Panc1 (cell line): ENCODE measurements at regions not wholly inside any gene's neighbourhood (a gene's known extent, or its start where the extent isn't known, plus 50 kb on each side); places are given as distances from the start of the nearest gene placed in this dataset.

Experiments used
- ATAC-seq: fragments of 200-7000 bp; cut with Tn5 transposase; 2 replicates; pipeline ENCODE4 v1.9.1; 2020; ENCODE audit warnings: mild to moderate bottlenecking, moderate library complexity
- BruUV-seq: library from RNA; stranded (reverse); fragments of 400-500 nt; replicated peaks from 2 replicates; lab custom pipeline; 2021; lab: Mats Ljungman, UMichigan
- CTCF ChIA-PET: fragments of 300-600 bp; sonication (Branson Sonifier 250); formaldehyde crosslinking; loops from one replicate; lab custom pipeline; 2022; ENCODE audit warnings: antibody characterized with exemption; lab: Charles Lee
- POLR2A ChIA-PET: fragments of 300-600 bp; sonication (Branson Sonifier 250); formaldehyde crosslinking; loops from one replicate; lab custom pipeline; 2022; ENCODE audit warnings: antibody characterized with exemption; lab: Charles Lee
- DNase-seq: peaks from one replicate; pipeline ENCODE4 v3.0.0-alpha.2; 2010; ENCODE audit warnings: low read depth, low spot score
- H3K27ac ChIP-seq: 2 replicates; pipeline ENCODE4 v1.5.1; 2011; ENCODE audit warnings: mild to moderate bottlenecking, low read length, inconsistent platforms
- H3K27me3 ChIP-seq: fragments of 200-500 bp; sonication (Bioruptor generic); 2 replicates; pipeline ENCODE4 v1.6.0; 2014; ENCODE audit warnings: low read length, inconsistent platforms; ENCODE audit not compliant: control insufficient read depth, insufficient read depth
- H3K36me3 ChIP-seq: fragments of 200-500 bp; sonication (Bioruptor generic); 2 replicates; pipeline ENCODE4 v1.5.1; 2014; ENCODE audit warnings: inconsistent platforms, mild to moderate bottlenecking, low read length, moderate library complexity; ENCODE audit not compliant: control insufficient read depth, insufficient read depth
- H3K4me1 ChIP-seq: 2 replicates; pipeline ENCODE4 v1.5.1; 2011; ENCODE audit warnings: inconsistent platforms, mild to moderate bottlenecking, low read length, moderate library complexity; ENCODE audit not compliant: control insufficient read depth, insufficient read depth
- H3K4me3 ChIP-seq, 2 experiments: 2 replicates each; pipeline ENCODE4 v1.5.1; 2011 to 2012; ENCODE audit warnings: low read depth in 2 of 2, low read length in 2 of 2, mild to moderate bottlenecking in 2 of 2, inconsistent platforms in 1 of 2, moderate library complexity in 1 of 2
- H3K9me3 ChIP-seq: fragments of 200-500 bp; sonication (Bioruptor generic); 2 replicates; pipeline ENCODE4 v1.5.1; 2014; ENCODE audit warnings: low read depth, mild to moderate bottlenecking, inconsistent platforms, low read length, moderate library complexity; ENCODE audit not compliant: control insufficient read depth, insufficient read depth
- POLR2AphosphoS5 ChIP-seq: IDR thresholded peaks from 2 replicates; pipeline ENCODE4 v1.6.1; 2012; ENCODE audit warnings: mild to moderate bottlenecking, low read depth, low read length, moderate library complexity
- SIN3A ChIP-seq: IDR thresholded peaks from 2 replicates; pipeline ENCODE4 v1.6.1; 2012; ENCODE audit warnings: low read depth, mild to moderate bottlenecking, low read length, moderate library complexity, borderline replicate concordance; ENCODE audit not compliant: insufficient read depth
- TCF7L2 ChIP-seq: IDR thresholded peaks from 2 replicates; pipeline ENCODE4 v1.6.1; 2011; ENCODE audit warnings: mild to moderate bottlenecking, low read depth, low read length, inconsistent platforms
- in situ Hi-C: cut with HindIII; loops from 2 replicates; pipeline ENCODE4 v1.10.0; 2016; ENCODE audit warnings: low sequenced_read_pairs, low pct_unique_long_range_greater_than_20kb
- intact Hi-C: fragments of 100-400 bp; cut with micrococcal nuclease; formaldehyde crosslinking; loops from one replicate; pipeline ENCODE4 v1.10.0; 2022; ENCODE audit not compliant: unreplicated experiment
- TF ChIP-seq, protein P1 (sequence below), 2 experiments: IDR thresholded peaks; 2 replicates each; pipeline ENCODE4 v1.6.1; 2011 to 2012; ENCODE audit warnings: low read depth in 2 of 2, control low read depth in 1 of 2, low read length in 1 of 2, mild to moderate bottlenecking in 1 of 2, moderate library complexity in 1 of 2; ENCODE audit not compliant: insufficient read depth in 1 of 2
- TF ChIP-seq, protein P2 (sequence below): fragments of 450-650 bp; IDR thresholded peaks from 2 replicates; pipeline ENCODE4 v1.5.1; 2017; ENCODE audit warnings: mild to moderate bottlenecking

DNA sequence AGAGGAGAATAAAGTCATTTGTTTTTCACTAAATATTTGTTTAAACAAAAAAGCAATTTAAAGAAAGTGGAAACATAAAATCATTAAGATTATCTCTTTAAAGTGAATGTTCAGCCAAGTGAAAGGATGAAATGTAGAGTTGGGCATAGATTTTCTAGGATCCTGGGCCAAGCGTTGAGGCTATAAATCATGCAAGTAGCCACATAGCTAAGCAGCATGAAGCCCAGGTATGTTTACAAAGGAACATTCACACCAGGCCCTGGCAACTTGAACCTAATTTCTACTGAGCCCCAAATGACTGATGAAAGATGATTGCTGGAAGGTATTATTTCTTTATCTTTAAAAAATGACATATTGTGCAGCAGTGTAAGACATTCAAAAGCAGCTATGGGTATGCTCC lies 461.8 kb downstream of the MAT2B start:
- in situ Hi-C loops: no loop called here
- ChIA-PET CTCF (no interaction called here), POLR2A (no interaction called here)
- no TSS peak for BruUV-seq
- no peaks in the 10 kb centered on the region for H3K36me3 ChIP-seq
- no peak overlapping the region for H3K27ac ChIP-seq
- no peaks in the 10 kb centered on the region for H3K4me1 ChIP-seq
- H3K9me3 ChIP-seq: no peaks in the 10 kb centered on the region
- H3K4me3 ChIP-seq: no peak overlapping the region
- TF ChIP-seq POLR2AphosphoS5: no peak
- no peak for TF ChIP-seq TCF7L2
- TF ChIP-seq, protein P1, sequence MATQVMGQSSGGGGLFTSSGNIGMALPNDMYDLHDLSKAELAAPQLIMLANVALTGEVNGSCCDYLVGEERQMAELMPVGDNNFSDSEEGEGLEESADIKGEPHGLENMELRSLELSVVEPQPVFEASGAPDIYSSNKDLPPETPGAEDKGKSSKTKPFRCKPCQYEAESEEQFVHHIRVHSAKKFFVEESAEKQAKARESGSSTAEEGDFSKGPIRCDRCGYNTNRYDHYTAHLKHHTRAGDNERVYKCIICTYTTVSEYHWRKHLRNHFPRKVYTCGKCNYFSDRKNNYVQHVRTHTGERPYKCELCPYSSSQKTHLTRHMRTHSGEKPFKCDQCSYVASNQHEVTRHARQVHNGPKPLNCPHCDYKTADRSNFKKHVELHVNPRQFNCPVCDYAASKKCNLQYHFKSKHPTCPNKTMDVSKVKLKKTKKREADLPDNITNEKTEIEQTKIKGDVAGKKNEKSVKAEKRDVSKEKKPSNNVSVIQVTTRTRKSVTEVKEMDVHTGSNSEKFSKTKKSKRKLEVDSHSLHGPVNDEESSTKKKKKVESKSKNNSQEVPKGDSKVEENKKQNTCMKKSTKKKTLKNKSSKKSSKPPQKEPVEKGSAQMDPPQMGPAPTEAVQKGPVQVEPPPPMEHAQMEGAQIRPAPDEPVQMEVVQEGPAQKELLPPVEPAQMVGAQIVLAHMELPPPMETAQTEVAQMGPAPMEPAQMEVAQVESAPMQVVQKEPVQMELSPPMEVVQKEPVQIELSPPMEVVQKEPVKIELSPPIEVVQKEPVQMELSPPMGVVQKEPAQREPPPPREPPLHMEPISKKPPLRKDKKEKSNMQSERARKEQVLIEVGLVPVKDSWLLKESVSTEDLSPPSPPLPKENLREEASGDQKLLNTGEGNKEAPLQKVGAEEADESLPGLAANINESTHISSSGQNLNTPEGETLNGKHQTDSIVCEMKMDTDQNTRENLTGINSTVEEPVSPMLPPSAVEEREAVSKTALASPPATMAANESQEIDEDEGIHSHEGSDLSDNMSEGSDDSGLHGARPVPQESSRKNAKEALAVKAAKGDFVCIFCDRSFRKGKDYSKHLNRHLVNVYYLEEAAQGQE (IDR thresholded peaks at IDR 0.05; ENCODE audit: insufficient read depth in 1 of 2, low read depth in 2 of 2, low read length in 1 of 2): no peak
- TF ChIP-seq, protein P2, sequence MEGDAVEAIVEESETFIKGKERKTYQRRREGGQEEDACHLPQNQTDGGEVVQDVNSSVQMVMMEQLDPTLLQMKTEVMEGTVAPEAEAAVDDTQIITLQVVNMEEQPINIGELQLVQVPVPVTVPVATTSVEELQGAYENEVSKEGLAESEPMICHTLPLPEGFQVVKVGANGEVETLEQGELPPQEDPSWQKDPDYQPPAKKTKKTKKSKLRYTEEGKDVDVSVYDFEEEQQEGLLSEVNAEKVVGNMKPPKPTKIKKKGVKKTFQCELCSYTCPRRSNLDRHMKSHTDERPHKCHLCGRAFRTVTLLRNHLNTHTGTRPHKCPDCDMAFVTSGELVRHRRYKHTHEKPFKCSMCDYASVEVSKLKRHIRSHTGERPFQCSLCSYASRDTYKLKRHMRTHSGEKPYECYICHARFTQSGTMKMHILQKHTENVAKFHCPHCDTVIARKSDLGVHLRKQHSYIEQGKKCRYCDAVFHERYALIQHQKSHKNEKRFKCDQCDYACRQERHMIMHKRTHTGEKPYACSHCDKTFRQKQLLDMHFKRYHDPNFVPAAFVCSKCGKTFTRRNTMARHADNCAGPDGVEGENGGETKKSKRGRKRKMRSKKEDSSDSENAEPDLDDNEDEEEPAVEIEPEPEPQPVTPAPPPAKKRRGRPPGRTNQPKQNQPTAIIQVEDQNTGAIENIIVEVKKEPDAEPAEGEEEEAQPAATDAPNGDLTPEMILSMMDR: no peak
- no peak for TF ChIP-seq SIN3A
- DNase-seq: no peak
- intact Hi-C loops: no loop called here
- no peak for ATAC-seq
- no peaks in the 10 kb centered on the region for H3K27me3 ChIP-seq

DNA sequence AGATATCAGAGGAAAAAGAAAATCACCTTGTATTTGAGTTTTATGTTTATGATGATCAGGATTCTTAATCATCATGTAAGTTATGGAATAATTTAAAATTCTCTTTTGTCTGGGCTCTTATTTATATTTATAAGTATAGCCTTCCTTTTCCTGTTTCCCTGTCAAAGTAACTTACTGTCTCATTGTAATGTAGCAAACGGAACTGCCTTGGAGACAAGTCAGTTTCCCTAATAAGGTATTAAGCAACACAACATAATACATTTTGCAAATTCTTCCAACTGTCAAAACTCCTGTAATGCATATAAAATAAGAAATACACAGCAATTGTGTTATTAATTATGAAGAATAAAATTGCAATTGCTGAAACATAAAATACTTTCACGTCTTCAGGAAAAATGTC lies 463.2 kb downstream of the MAT2B start:
- Histone ChIP-seq H3K27me3 (no peaks in the 10 kb centered on the region), H3K9me3 (no peaks in the 10 kb centered on the region), H3K27ac (no peak overlapping the region), H3K36me3 (no peaks in the 10 kb centered on the region), H3K4me1 (no peaks in the 10 kb centered on the region), H3K4me3 (no peak overlapping the region)
- ChIA-PET POLR2A (no interaction called here), CTCF (no interaction called here)
- no peak for TF ChIP-seq TCF7L2
- DNase-seq (no peak), ATAC-seq (no peak)
- BruUV-seq: no TSS peak
- intact Hi-C loops: no loop called here
- in situ Hi-C loops: no loop called here

DNA sequence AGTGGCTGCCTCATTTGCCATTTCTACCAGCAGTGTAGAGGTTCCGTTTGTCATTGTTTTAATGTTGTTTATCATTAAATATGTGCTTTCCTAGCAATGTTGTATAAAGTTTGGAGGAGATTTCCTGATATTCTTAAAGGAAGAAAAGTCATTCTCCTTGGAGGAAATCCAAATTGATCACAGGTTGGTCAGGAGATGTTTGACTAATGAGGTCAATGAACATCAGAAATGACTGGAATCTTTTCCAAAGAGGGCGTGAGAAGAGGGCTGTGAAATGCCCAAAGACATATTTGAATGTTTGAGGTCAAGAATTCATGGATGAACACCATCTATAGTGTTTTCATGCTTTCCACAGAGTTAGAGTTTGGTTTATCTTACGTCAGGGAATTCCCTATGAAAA lies 471.3 kb downstream of the MAT2B start:
- ChIA-PET CTCF (no interaction called here), POLR2A (no interaction called here)
- intact Hi-C loops (no loop called here), in situ Hi-C loops (no loop called here)
- Histone ChIP-seq H3K27ac (no peak overlapping the region), H3K4me1 (no peaks in the 10 kb centered on the region), H3K4me3 (no peak overlapping the region), H3K27me3 (no peaks in the 10 kb centered on the region), H3K36me3 (no peaks in the 10 kb centered on the region), H3K9me3 (no peaks in the 10 kb centered on the region)
- DNase-seq: no peak
- ATAC-seq: no peak
- TF ChIP-seq, protein P2: no peak
- no peak for TF ChIP-seq SIN3A
- TF ChIP-seq POLR2AphosphoS5: no peak
- TF ChIP-seq TCF7L2: no peak
- TF ChIP-seq, protein P1 (IDR thresholded peaks at IDR 0.05; ENCODE audit: insufficient read depth in 1 of 2, low read depth in 2 of 2, low read length in 1 of 2): no peak
- BruUV-seq: no TSS peak
